UCSD-AML1 (cell line): ENCODE measurements at regions not wholly inside any gene's neighbourhood (a gene's known extent, or its start where the extent isn't known, plus 50 kb on each side); places are given as distances from the start of the nearest gene placed in this dataset.
"Not testable (repeated sequence)": the region's sequence is repeated elsewhere in the genome, so short reads cannot be mapped to it uniquely, and the experiment has no call there.

ENCODE experiments used
- DNase-seq: peaks from one replicate; lab custom pipeline; 2025; ENCODE audit not compliant: unreplicated experiment; lab: John Stamatoyannopoulos, UW

- DNase-seq = no peak
These were observed 189.7 kb upstream of the SLIT2 start for GRCh38 chr4:20062054-20062453.

GRCh38 chr4:20050768-20051167 lies 200.9 kb upstream of the SLIT2 start:
- DNase-seq = no peak

- DNase-seq = no peak
These were observed 201.8 kb upstream of the SLIT2 start for GRCh38 chr4:20049889-20050288.

- no peak for DNase-seq
These were observed 204.6 kb upstream of the SLIT2 start for GRCh38 chr4:20046931-20047677.

GRCh38 chr4:20046179-20046578 lies 205.5 kb upstream of the SLIT2 start:
- no peak for DNase-seq

GRCh38 chr4:20044966-20045365 lies 206.7 kb upstream of the SLIT2 start:
- no peak for DNase-seq

GRCh38 chr4:20044502-20044911 lies 207.2 kb upstream of the SLIT2 start:
- no peak for DNase-seq

GRCh38 chr4:20043991-20044390 lies 207.7 kb upstream of the SLIT2 start:
- DNase-seq = no peak

- DNase-seq = no peak
These were observed 208.9 kb upstream of the SLIT2 start for GRCh38 chr4:20042769-20043168.

- DNase-seq = no peak
These were observed 209.8 kb upstream of the SLIT2 start for GRCh38 chr4:20041839-20042407.

GRCh38 chr4:20037745-20038144 lies 214.0 kb upstream of the SLIT2 start:
- no peak for DNase-seq

- no peak for DNase-seq
These were observed 221.6 kb upstream of the SLIT2 start for GRCh38 chr4:20030108-20030507.

GRCh38 chr4:20028645-20029044 lies 223.1 kb upstream of the SLIT2 start:
- DNase-seq = no peak

GRCh38 chr4:20026456-20026855 lies 225.2 kb upstream of the SLIT2 start:
- no peak for DNase-seq

- DNase-seq = no peak
These were observed 229.2 kb upstream of the SLIT2 start for GRCh38 chr4:20022471-20022870.

GRCh38 chr4:20020056-20020455 lies 231.6 kb upstream of the SLIT2 start:
- DNase-seq = no peak

- no peak for DNase-seq
These were observed 232.2 kb upstream of the SLIT2 start for GRCh38 chr4:20019310-20020015.

- no peak for DNase-seq
These were observed 234.0 kb upstream of the SLIT2 start for GRCh38 chr4:20017777-20018115.

GRCh38 chr4:20017070-20017776 lies 234.5 kb upstream of the SLIT2 start:
- DNase-seq = no peak

- no peak for DNase-seq
These were observed 236.0 kb upstream of the SLIT2 start for GRCh38 chr4:20015636-20016224.

- not testable (repeated sequence) for DNase-seq
These were observed 247.7 kb upstream of the SLIT2 start for GRCh38 chr4:20003836-20004558.
